Neuron (in vitro differentiated cells): ENCODE measurements at regions not wholly inside any gene's neighbourhood (a gene's known extent, or its start where the extent isn't known, plus 50 kb on each side); places are given as distances from the start of the nearest gene placed in this dataset.
"Not testable (repeated sequence)": the region's sequence is repeated elsewhere in the genome, so short reads cannot be mapped to it uniquely, and the experiment has no call there.

Experiments used
- H2AFZ ChIP-seq: one replicate; pipeline ENCODE4 v1.6.1; 2013; ENCODE audit warnings: low read depth, mild to moderate bottlenecking, inconsistent platforms, low read length, moderate library complexity
- H3K27me3 ChIP-seq: one replicate; pipeline ENCODE4 v1.6.1; 2013; ENCODE audit warnings: low read length; ENCODE audit not compliant: insufficient read depth
- H3K36me3 ChIP-seq: one replicate; pipeline ENCODE4 v1.6.1; 2013; ENCODE audit warnings: low read length; ENCODE audit not compliant: insufficient read depth
- H3K4me1 ChIP-seq: one replicate; pipeline ENCODE4 v1.6.1; 2013; ENCODE audit warnings: low read length; ENCODE audit not compliant: insufficient read depth
- H3K4me3 ChIP-seq: 2 replicates; pipeline ENCODE4 v1.5.1; 2013; ENCODE audit warnings: mild to moderate bottlenecking, low read length, moderate library complexity
- H3K9me3 ChIP-seq: one replicate; pipeline ENCODE4 v1.6.1; 2013; ENCODE audit warnings: low read length

DNA sequence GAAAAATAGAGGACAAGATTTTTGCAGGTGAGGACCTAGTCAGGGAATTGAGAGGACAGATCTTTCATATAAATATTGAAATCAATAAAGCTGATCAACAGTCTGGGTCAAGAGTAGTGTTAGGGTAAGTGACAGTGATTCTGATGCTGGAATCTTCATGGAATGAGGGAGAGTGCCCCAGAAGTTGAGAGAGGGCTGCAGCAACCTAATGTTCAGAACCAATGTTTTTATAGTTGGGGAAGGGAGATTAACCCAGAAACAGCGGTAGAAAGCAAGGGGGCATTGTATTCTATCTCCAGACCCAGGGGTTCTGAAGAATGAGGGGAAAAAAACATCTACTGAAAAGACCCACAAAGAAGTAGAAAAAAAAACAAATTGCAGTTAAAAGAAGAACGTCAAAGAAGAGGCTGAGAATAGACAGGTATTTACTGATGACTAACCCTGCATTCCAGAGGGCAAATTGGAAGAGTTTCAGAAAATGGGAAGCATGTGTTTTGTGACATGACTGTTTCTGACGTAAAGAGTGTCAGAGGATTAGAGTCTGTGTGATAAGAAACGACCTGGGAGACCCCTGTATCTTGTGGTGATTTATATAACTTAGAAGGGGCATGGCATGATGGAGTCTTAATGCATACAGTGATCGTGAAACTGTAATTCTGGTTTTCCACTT lies 819.6 kb upstream of the EPHA5 start:
- H2AFZ ChIP-seq: no peak overlapping the region
- no peaks in the 10 kb centered on the region for H3K27me3 ChIP-seq
- H3K36me3 ChIP-seq: no peaks in the 10 kb centered on the region
- H3K4me3 ChIP-seq: no peak overlapping the region
- no peaks in the 10 kb centered on the region for H3K4me1 ChIP-seq
- H3K9me3 ChIP-seq: no peaks in the 10 kb centered on the region

DNA sequence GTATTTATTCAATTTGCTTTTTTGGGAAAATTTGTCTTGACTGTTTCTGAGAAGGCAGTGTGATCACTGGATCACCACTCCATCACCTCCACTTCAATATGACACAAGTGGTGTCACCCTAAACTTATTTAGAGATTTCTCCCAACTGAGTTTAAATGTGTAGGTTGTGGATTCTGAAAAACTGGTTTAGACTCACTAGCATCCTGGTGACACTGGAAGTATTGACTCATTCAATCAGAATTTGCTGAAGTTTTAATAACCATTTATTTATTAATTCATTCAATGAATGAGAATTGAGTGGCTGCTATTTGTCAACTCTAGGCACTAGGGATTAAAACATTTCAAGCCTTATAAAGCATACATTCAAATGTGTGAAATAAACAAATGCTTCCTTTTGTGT lies 819.1 kb upstream of the EPHA5 start:
- no peak overlapping the region for H3K4me3 ChIP-seq
- H3K36me3 ChIP-seq: no peaks in the 10 kb centered on the region
- H3K27me3 ChIP-seq: no peaks in the 10 kb centered on the region
- no peaks in the 10 kb centered on the region for H3K4me1 ChIP-seq
- H3K9me3 ChIP-seq: no peaks in the 10 kb centered on the region
- H2AFZ ChIP-seq: no peak overlapping the region

DNA sequence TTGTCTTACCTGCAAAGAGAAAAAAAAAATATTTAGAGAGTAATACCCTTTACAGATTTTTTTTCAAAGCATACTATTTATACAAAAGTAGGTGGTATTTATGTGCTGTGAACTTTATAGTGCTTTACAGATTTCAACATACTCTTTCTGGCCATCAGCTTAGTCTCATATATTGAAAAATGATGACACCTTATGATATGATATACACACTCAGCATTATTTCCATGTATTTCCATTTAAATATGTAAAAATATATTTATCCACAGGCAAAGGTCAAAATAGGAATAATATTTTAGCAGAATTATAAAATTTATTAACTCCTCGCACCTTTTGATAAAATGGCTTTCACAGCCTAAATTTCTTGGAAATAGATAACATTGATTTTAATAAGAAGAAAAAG lies 815.8 kb upstream of the EPHA5 start:
- Histone ChIP-seq H3K9me3 (no peaks in the 10 kb centered on the region), H3K27me3 (no peaks in the 10 kb centered on the region), H2AFZ (no peak overlapping the region), H3K4me3 (no peak overlapping the region), H3K4me1 (no peaks in the 10 kb centered on the region), H3K36me3 (no peaks in the 10 kb centered on the region)

DNA sequence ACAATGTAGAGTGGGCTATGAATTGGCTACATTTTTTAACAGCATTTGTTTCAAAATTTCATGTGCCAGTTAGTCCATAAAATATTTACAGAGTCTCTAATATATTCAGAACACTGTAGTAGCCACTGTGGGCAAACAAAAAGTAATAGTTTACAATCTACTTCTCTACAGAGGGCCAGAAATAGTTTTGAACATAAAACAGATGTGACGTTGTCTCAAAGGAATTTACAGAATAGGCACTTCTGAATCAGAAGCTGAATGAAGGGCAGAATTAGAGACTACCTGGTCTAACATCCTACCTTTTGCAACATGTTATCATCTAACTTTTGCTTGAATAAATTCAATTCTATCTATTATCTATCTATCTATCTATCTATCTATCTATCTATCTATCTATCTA lies 811.9 kb upstream of the EPHA5 start:
- no peaks in the 10 kb centered on the region for H3K9me3 ChIP-seq
- no peak overlapping the region for H2AFZ ChIP-seq
- H3K4me1 ChIP-seq: peaks cover 3% of the 10 kb centered on the region
- H3K4me3 ChIP-seq: no peak overlapping the region
- no peaks in the 10 kb centered on the region for H3K27me3 ChIP-seq
- no peaks in the 10 kb centered on the region for H3K36me3 ChIP-seq

DNA sequence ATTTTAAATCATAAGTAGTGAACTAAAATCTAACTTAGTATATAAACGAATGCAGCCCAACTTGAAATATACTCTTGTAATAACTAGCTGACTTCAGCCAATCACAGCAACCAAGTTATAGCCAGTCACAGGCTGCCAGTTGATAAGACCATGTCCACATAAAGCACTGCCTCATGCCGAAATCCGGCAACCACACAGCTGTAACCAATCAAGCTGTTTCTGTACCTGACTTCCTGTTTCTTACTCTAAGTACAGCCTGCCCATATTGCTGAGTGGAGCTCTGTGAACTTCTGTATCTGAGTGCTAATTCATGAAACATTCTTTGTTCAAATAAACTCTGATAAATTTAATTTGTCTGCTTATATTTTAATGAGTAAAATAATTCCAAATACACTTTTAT lies 805.3 kb upstream of the EPHA5 start:
- Histone ChIP-seq H3K27me3 (no peaks in the 10 kb centered on the region), H3K9me3 (no peaks in the 10 kb centered on the region), H3K4me1 (peaks cover 3% of the 10 kb centered on the region), H3K36me3 (no peaks in the 10 kb centered on the region), H3K4me3 (no peak overlapping the region), H2AFZ (no peak overlapping the region)

DNA sequence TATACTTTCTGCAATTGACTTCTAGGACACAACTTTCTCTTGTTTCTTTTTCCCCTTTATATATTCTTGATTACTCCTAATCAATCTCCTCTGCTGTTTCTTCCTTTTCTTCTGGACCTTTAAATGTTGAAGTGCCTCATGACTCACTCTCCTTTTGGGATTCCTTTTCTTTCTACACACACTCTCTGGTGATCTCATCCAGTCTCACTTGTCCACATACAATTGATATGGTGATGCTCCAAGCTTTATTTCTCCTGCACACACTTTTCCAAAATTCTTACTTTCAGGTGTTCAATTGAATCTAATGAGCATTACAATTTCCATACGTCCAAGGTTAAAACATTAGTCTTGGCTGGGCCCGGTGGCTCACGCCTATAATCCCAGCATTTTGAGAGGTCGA lies 794.8 kb upstream of the EPHA5 start:
- Histone ChIP-seq H3K4me1 (no peaks in the 10 kb centered on the region), H3K4me3 (no peak overlapping the region), H3K9me3 (no peaks in the 10 kb centered on the region), H3K36me3 (no peaks in the 10 kb centered on the region), H3K27me3 (no peaks in the 10 kb centered on the region), H2AFZ (no peak overlapping the region)

DNA sequence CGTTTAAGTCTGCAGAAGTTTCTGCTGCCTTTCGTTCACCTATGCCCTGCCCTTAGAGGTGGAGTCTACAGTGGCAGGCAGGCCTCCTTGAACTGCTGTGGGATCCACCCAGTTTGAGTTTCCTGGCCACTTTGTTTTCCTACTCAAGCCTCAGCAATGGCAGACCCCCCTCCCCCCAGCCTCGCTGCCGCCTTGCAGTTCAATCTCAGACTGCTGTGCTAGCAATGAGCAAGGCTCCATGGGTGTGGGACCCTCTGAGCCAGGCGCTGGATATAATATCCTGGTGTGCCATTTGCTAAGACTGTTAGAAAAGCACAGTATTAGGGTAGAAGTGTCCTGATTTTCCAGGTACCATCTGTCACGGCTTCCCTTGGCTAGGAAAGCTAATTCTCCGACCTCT lies 792.6 kb upstream of the EPHA5 start:
- H3K9me3 ChIP-seq, H2AFZ ChIP-seq, H3K36me3 ChIP-seq, H3K4me1 ChIP-seq, H3K4me3 ChIP-seq, H3K27me3 ChIP-seq: not testable (repeated sequence)

DNA sequence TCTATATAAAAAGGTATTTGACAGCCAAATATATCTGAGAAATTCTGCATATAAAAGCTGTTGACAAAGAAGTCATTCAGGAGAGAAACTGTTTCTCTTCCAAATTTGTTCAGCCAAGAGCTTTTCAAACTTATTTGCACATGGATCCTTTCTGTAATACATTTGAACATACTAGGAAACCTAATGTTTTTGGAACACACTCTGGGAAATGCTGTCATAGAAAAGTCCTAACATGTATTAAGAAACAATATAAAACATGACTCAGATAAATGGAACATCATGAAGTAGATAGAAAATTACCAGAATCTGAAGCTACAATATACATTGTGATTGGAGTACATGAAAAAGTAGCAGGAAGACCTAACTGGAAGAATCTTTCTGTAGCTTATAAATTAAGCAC lies 781.5 kb upstream of the EPHA5 start:
- Histone ChIP-seq H3K4me3 (no peak overlapping the region), H3K4me1 (no peaks in the 10 kb centered on the region), H3K9me3 (no peaks in the 10 kb centered on the region), H3K36me3 (no peaks in the 10 kb centered on the region), H2AFZ (no peak overlapping the region), H3K27me3 (no peaks in the 10 kb centered on the region)

GRCh38 chr4:66443008-66443407 lies 772.7 kb upstream of the EPHA5 start:
- no peak overlapping the region for H3K4me3 ChIP-seq
- H3K27me3 ChIP-seq: no peaks in the 10 kb centered on the region
- H3K9me3 ChIP-seq: no peaks in the 10 kb centered on the region
- peaks cover 6% of the 10 kb centered on the region for H3K4me1 ChIP-seq
- no peaks in the 10 kb centered on the region for H3K36me3 ChIP-seq
- H2AFZ ChIP-seq: no peak overlapping the region

- no peaks in the 10 kb centered on the region for H3K36me3 ChIP-seq
- H3K27me3 ChIP-seq: no peaks in the 10 kb centered on the region
- H3K9me3 ChIP-seq: no peaks in the 10 kb centered on the region
- no peak overlapping the region for H3K4me3 ChIP-seq
- H3K4me1 ChIP-seq: peaks cover 6% of the 10 kb centered on the region
- H2AFZ ChIP-seq: no peak overlapping the region
These were observed 769.2 kb upstream of the EPHA5 start for GRCh38 chr4:66439508-66439907.

DNA sequence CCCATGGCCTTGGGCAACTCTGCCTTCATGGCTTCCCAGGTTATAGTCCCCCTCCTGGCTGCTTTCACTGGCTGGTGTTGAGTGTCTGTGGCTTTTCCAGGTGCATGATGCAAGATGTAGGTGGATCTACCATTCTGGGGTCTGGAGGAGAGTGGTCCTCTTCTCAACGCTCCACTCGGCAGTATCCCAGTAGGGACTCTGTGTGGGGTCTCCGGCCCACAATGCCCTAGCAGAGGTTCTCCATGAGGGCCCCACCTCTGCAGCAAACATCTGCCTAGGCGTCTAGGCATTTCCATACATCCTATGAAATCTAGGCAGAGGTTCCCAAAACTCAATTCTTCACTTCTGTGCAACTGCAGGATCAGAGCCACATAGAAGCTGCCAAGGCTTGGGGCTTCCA lies 763.4 kb upstream of the EPHA5 start:
- Histone ChIP-seq H3K9me3 (no peaks in the 10 kb centered on the region), H3K27me3 (no peaks in the 10 kb centered on the region), H2AFZ (no peak overlapping the region), H3K4me3 (no peak overlapping the region), H3K36me3 (no peaks in the 10 kb centered on the region), H3K4me1 (peaks cover 5% of the 10 kb centered on the region)

DNA sequence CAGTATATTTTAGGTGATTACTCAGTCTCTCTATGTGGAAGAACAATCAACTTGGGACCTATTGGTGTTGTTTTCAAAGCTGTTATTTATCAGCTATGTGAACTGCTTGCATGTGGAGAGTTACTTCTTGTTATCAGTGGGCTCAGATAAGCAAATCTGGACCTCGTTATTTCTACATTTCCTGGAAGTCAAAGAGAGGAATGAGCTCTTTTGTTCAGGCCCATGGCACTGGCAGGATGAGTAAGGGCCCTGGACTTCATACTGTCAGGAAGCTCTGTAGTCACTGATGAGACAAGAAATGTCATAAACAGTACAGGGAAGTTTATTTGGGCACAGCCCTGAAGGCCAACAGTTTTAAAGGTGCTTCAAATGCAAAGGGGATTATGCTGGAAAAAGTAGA lies 760.6 kb upstream of the EPHA5 start:
- no peaks in the 10 kb centered on the region for H3K27me3 ChIP-seq
- no peak overlapping the region for H3K4me3 ChIP-seq
- peaks cover 5% of the 10 kb centered on the region for H3K4me1 ChIP-seq
- H2AFZ ChIP-seq: no peak overlapping the region
- no peaks in the 10 kb centered on the region for H3K36me3 ChIP-seq
- no peaks in the 10 kb centered on the region for H3K9me3 ChIP-seq

DNA sequence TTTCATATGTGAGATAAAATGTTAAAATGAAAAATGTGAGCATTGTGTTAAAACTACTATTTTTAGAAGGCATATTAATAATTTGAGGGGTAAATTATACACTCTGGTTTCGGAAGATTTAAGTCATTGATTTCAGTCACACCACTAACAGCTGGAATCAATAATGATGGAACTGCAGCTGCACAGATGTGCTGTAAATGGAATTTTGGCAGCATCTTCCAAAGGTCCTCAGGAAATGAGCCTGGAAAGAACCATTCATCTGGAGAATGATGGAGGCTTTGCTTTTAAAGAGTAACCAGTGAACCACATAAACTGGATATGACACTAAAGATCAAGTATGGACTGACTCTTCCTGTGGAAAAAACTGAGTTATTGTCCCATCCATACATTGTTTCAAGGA lies 759.0 kb upstream of the EPHA5 start:
- Histone ChIP-seq H3K4me3 (no peak overlapping the region), H3K36me3 (no peaks in the 10 kb centered on the region), H3K27me3 (no peaks in the 10 kb centered on the region), H3K9me3 (no peaks in the 10 kb centered on the region), H3K4me1 (peaks cover 5% of the 10 kb centered on the region), H2AFZ (no peak overlapping the region)

GRCh38 chr4:66416425-66416824 lies 746.1 kb upstream of the EPHA5 start:
- no peaks in the 10 kb centered on the region for H3K27me3 ChIP-seq
- no peaks in the 10 kb centered on the region for H3K4me1 ChIP-seq
- no peak overlapping the region for H2AFZ ChIP-seq
- H3K36me3 ChIP-seq: no peaks in the 10 kb centered on the region
- no peak overlapping the region for H3K4me3 ChIP-seq
- no peaks in the 10 kb centered on the region for H3K9me3 ChIP-seq
